ENCODE measurements at regions not wholly inside any gene's neighbourhood (a gene's known extent, or its start where the extent isn't known, plus 50 kb on each side); places are given as distances from the start of the nearest gene placed in this dataset.

DNA sequence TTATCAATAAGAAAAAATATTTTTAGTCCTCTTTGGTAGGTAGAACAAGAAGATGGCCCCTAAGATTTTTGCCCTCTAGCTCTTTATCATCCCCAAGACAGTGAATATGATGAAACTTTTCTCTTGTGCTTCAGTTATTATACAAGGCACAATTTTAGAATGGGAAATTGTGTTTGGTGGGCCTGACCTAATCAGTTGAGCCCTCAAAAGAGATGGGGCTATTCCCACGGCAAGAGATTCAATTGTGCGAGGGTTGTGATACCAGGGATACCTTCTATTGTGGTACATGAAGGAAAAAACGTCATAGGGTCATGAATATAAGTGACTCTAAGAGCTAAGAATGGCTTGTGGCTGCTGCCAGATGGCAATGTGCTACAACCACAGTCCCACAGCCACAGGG, 94.0 kb upstream of the COX7C start:
- TF ChIP-seq, protein P1, sequence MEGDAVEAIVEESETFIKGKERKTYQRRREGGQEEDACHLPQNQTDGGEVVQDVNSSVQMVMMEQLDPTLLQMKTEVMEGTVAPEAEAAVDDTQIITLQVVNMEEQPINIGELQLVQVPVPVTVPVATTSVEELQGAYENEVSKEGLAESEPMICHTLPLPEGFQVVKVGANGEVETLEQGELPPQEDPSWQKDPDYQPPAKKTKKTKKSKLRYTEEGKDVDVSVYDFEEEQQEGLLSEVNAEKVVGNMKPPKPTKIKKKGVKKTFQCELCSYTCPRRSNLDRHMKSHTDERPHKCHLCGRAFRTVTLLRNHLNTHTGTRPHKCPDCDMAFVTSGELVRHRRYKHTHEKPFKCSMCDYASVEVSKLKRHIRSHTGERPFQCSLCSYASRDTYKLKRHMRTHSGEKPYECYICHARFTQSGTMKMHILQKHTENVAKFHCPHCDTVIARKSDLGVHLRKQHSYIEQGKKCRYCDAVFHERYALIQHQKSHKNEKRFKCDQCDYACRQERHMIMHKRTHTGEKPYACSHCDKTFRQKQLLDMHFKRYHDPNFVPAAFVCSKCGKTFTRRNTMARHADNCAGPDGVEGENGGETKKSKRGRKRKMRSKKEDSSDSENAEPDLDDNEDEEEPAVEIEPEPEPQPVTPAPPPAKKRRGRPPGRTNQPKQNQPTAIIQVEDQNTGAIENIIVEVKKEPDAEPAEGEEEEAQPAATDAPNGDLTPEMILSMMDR (IDR thresholded peaks at IDR 0.05): no peak
- TF ChIP-seq EP300 (IDR thresholded peaks at IDR 0.05; ENCODE audit: low read depth) (no peak), POLR2AphosphoS5 (IDR thresholded peaks at IDR 0.05) (no peak), POLR2A (IDR thresholded peaks at IDR 0.05) (no peak)
- in situ Hi-C loops (cut with MboI; ENCODE audit: low pct_ligation_motif_present in 1 of 4, low pct_unique_long_range_greater_than_20kb in 1 of 4, low sequenced_read_pairs in 3 of 4) (no loop called here), intact Hi-C loops (cut with DNase I; ENCODE audit: low total_unique reads) (no loop called here)
- H3K27me3 ChIP-seq: no peaks in the 10 kb centered on the region
- no peak for DNase-seq
- H3K4me3 ChIP-seq: no peak overlapping the region
- WGBS, 2 donors (ENCODE audit: low coverage in 1 of 2): 67% methylated on average over 3 of the region's 3 CpGs; no CpG with 5 or more reads in 1 of the 2 donors
- no peaks in the 10 kb centered on the region for H3K36me3 ChIP-seq
- no peaks in the 10 kb centered on the region for H3K4me1 ChIP-seq
- no peaks in the 10 kb centered on the region for H3K9me3 ChIP-seq
- H3K27ac ChIP-seq: no peak overlapping the region

GRCh38 chr5:86525622-86526021, 92.1 kb upstream of the COX7C start:
- H3K4me1 ChIP-seq: no peaks in the 10 kb centered on the region
- TF ChIP-seq POLR2AphosphoS5 (IDR thresholded peaks at IDR 0.05) (no peak), POLR2A (IDR thresholded peaks at IDR 0.05) (no peak), EP300 (IDR thresholded peaks at IDR 0.05; ENCODE audit: low read depth) (no peak)
- TF ChIP-seq, protein P1 (IDR thresholded peaks at IDR 0.05): no peak
- in situ Hi-C loops (cut with MboI; ENCODE audit: low pct_ligation_motif_present in 1 of 4, low pct_unique_long_range_greater_than_20kb in 1 of 4, low sequenced_read_pairs in 3 of 4) (no loop called here), intact Hi-C loops (cut with DNase I; ENCODE audit: low total_unique reads) (no loop called here)
- DNase-seq: no peak
- H3K27ac ChIP-seq: no peak overlapping the region
- no peaks in the 10 kb centered on the region for H3K27me3 ChIP-seq
- H3K36me3 ChIP-seq: no peaks in the 10 kb centered on the region
- no peaks in the 10 kb centered on the region for H3K9me3 ChIP-seq
- 64 to 74% methylated on average over 2 of the region's 2 CpGs for WGBS, 2 donors (ENCODE audit: low coverage in 1 of 2)
- no peak overlapping the region for H3K4me3 ChIP-seq

- WGBS, 2 donors (ENCODE audit: low coverage in 1 of 2): 32 to 38% methylated on average over 1 to 3 of the region's 3 CpGs
These were observed 90.9 kb upstream of the COX7C start for GRCh38 chr5:86526811-86527348.

GRCh38 chr5:86532429-86532828, 85.3 kb upstream of the COX7C start:
- TF ChIP-seq, protein P1 (IDR thresholded peaks at IDR 0.05): no peak
- no peak for TF ChIP-seq POLR2A (IDR thresholded peaks at IDR 0.05)
- no peak for TF ChIP-seq EP300 (IDR thresholded peaks at IDR 0.05; ENCODE audit: low read depth)
- TF ChIP-seq POLR2AphosphoS5 (IDR thresholded peaks at IDR 0.05): no peak
- H3K4me3 ChIP-seq: no peak overlapping the region
- no peak overlapping the region for H3K27ac ChIP-seq
- no peaks in the 10 kb centered on the region for H3K4me1 ChIP-seq
- WGBS, 2 donors (ENCODE audit: low coverage in 1 of 2): 72 to 79% methylated on average over 2 of the region's 2 CpGs
- DNase-seq: no peak
- in situ Hi-C loops (cut with MboI; ENCODE audit: low pct_ligation_motif_present in 1 of 4, low pct_unique_long_range_greater_than_20kb in 1 of 4, low sequenced_read_pairs in 3 of 4) (no loop called here), intact Hi-C loops (cut with DNase I; ENCODE audit: low total_unique reads) (no loop called here)
- no peaks in the 10 kb centered on the region for H3K27me3 ChIP-seq
- no peaks in the 10 kb centered on the region for H3K36me3 ChIP-seq
- H3K9me3 ChIP-seq: no peaks in the 10 kb centered on the region

More at GRCh38 chr5:86526811-86527348, 90.9 kb upstream of the COX7C start:
- H3K36me3 ChIP-seq: no peaks in the 10 kb centered on the region
- no peaks in the 10 kb centered on the region for H3K4me1 ChIP-seq
- H3K9me3 ChIP-seq: no peaks in the 10 kb centered on the region
- TF ChIP-seq POLR2AphosphoS5 (IDR thresholded peaks at IDR 0.05) (no peak), POLR2A (IDR thresholded peaks at IDR 0.05) (no peak), EP300 (IDR thresholded peaks at IDR 0.05; ENCODE audit: low read depth) (no peak)
- TF ChIP-seq, protein P1 (IDR thresholded peaks at IDR 0.05): no peak
- no peak overlapping the region for H3K4me3 ChIP-seq
- H3K27me3 ChIP-seq: no peaks in the 10 kb centered on the region
- in situ Hi-C loops (cut with MboI; ENCODE audit: low pct_ligation_motif_present in 1 of 4, low pct_unique_long_range_greater_than_20kb in 1 of 4, low sequenced_read_pairs in 3 of 4) (no loop called here), intact Hi-C loops (cut with DNase I; ENCODE audit: low total_unique reads) (no loop called here)
- no peak overlapping the region for H3K27ac ChIP-seq
- DNase-seq: no peak

Measured in transverse colon (tissue), 4 donors.